ENCODE measurements at regions not wholly inside any gene's neighbourhood (a gene's known extent, or its start where the extent isn't known, plus 50 kb on each side); places are given as distances from the start of the nearest gene placed in this dataset.

DNA sequence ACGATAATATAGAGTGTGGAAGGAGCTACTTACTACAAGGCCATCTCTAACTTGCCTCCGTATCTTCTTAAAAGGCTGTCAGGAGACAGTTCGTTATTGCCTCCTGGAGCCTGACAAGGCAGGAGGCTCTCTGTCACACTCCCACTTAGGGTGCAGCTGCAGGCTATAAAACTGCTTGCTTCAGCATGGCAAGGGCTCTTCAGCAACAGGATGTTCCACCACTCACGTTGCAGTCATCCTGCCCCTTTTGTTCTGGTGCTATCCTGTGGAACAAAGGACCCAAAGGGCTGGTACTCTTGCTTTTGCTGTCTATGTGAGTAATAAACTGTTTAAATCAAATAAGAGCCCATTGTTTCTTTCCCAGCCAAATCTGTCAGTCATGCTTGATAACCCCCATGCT is 508.9 kb downstream of the NTRK2 start:
- no CpG with 5 or more reads among the region's 4 CpGs for WGBS, 2 donors (ENCODE audit: extremely low coverage in 2 of 2, insufficient read length in 2 of 2, insufficient replicate concordance in 1 of 2)
- Histone ChIP-seq H3K36me3 (replicated peaks in 1 of 2; ENCODE audit: control insufficient read depth in 2 of 2, insufficient read depth in 2 of 2, low read length in 2 of 2) (no peaks in the 10 kb centered on the region), H3K14ac (ENCODE audit: low read length) (no peak overlapping the region)

DNA sequence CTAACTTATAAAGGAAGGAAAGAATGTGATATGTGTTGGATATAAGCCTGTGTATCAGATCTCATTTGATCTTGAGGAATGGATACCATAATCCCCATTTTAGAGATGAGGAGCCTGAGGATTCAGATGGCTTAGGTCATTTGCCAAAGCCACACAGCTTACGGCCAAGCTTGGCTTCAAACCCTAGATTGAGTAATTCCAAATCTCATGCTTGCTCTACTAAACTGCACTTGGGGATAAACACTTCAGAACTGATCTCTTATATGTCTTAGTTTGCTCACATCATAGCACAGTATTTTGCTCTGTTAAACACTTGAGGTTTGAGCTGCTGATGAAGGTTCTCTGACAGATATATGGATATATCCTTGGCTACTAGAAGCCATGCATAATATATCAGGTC is 504.4 kb downstream of the NTRK2 start:
- H3K9ac ChIP-seq (ENCODE audit: low read depth, low read length, poor library complexity), result no peak overlapping the region
- H3K4me1 ChIP-seq (ENCODE audit: control insufficient read depth in 2 of 2, insufficient read depth in 1 of 2, low read depth in 1 of 2, low read length in 2 of 2), result peaks cover 0 to 4% of the 10 kb centered on the region in 2 donors
- no peak overlapping the region for H4K91ac ChIP-seq (ENCODE audit: low read depth, low read length, poor library complexity)
- peaks cover 0 to 3% of the 10 kb centered on the region in 2 donors for H3K9me3 ChIP-seq (replicated peaks in 1 of 2; ENCODE audit: control insufficient read depth in 2 of 2, insufficient read depth in 1 of 2, low read depth in 1 of 2, low read length in 2 of 2)
- H2BK15ac ChIP-seq (ENCODE audit: low read length), result no peak overlapping the region
- no peak overlapping the region for H2BK12ac ChIP-seq (ENCODE audit: low read length)
- no peak overlapping the region for H3K18ac ChIP-seq (ENCODE audit: low read length)
- H2AFZ ChIP-seq (ENCODE audit: low read length), result no peak overlapping the region
- H3K4me2 ChIP-seq (ENCODE audit: insufficient read depth, low read length, poor library complexity, severe bottlenecking), result no peak overlapping the region
- no peak overlapping the region for H3K27ac ChIP-seq (replicated peaks; ENCODE audit: low read length)
- H2BK120ac ChIP-seq (ENCODE audit: low read depth, low read length), result no peak overlapping the region
- DNase-seq (ENCODE audit: low spot score), result no peak
- no peak overlapping the region for H2BK5ac ChIP-seq (ENCODE audit: low read length)
- no peak overlapping the region for H3K23ac ChIP-seq (ENCODE audit: low read depth, low read length, poor library complexity)
- no peaks in the 10 kb centered on the region for H3K79me1 ChIP-seq (ENCODE audit: low read depth, low read length)
- no CpG with 5 or more reads among the region's 1 CpG for WGBS, 2 donors (ENCODE audit: extremely low coverage in 2 of 2, insufficient read length in 2 of 2, insufficient replicate concordance in 1 of 2)
- no peaks in the 10 kb centered on the region for H3K36me3 ChIP-seq (replicated peaks in 1 of 2; ENCODE audit: control insufficient read depth in 2 of 2, insufficient read depth in 2 of 2, low read length in 2 of 2)
- no peaks in the 10 kb centered on the region for H3K27me3 ChIP-seq (ENCODE audit: control insufficient read depth in 3 of 3, insufficient read depth in 3 of 3, low read depth in 1 of 3, low read length in 3 of 3)
- H2AK5ac ChIP-seq (ENCODE audit: low read depth, low read length), result no peak overlapping the region
- no peak overlapping the region for H3K14ac ChIP-seq (ENCODE audit: low read length)
- H4K8ac ChIP-seq (ENCODE audit: low read depth, low read length), result no peak overlapping the region
- H3K4ac ChIP-seq (ENCODE audit: low read length), result no peak overlapping the region
- no peak overlapping the region for H3K4me3 ChIP-seq (ENCODE audit: low read length in 2 of 2)

More for the DNA sequence above, 508.9 kb downstream of the NTRK2 start:
- Histone ChIP-seq H3K4me2 (ENCODE audit: insufficient read depth, low read length, poor library complexity, severe bottlenecking) (no peak overlapping the region), H3K9ac (ENCODE audit: low read depth, low read length, poor library complexity) (no peak overlapping the region), H2AFZ (ENCODE audit: low read length) (no peak overlapping the region), H2AK5ac (ENCODE audit: low read depth, low read length) (no peak overlapping the region), H2BK12ac (ENCODE audit: low read length) (no peak overlapping the region), H3K4ac (ENCODE audit: low read length) (no peak overlapping the region), H3K27me3 (ENCODE audit: control insufficient read depth in 3 of 3, insufficient read depth in 3 of 3, low read depth in 1 of 3, low read length in 3 of 3) (no peaks in the 10 kb centered on the region), H4K91ac (ENCODE audit: low read depth, low read length, poor library complexity) (no peak overlapping the region), H3K4me1 (ENCODE audit: control insufficient read depth in 2 of 2, insufficient read depth in 1 of 2, low read depth in 1 of 2, low read length in 2 of 2) (peaks cover 0 to 4% of the 10 kb centered on the region in 2 donors), H2BK5ac (ENCODE audit: low read length) (no peak overlapping the region), H2BK120ac (ENCODE audit: low read depth, low read length) (no peak overlapping the region), H3K79me1 (ENCODE audit: low read depth, low read length) (no peaks in the 10 kb centered on the region), H3K4me3 (ENCODE audit: low read length in 2 of 2) (no peak overlapping the region), H2BK15ac (ENCODE audit: low read length) (no peak overlapping the region), H3K9me3 (replicated peaks in 1 of 2; ENCODE audit: control insufficient read depth in 2 of 2, insufficient read depth in 1 of 2, low read depth in 1 of 2, low read length in 2 of 2) (no peaks in the 10 kb centered on the region), H4K8ac (ENCODE audit: low read depth, low read length) (no peak overlapping the region), H3K18ac (ENCODE audit: low read length) (peak overlapping the region; percentile 39), H3K27ac (replicated peaks; ENCODE audit: low read length) (no peak overlapping the region), H3K23ac (ENCODE audit: low read depth, low read length, poor library complexity) (no peak overlapping the region)
- no peak for DNase-seq (ENCODE audit: low spot score)

DNA sequence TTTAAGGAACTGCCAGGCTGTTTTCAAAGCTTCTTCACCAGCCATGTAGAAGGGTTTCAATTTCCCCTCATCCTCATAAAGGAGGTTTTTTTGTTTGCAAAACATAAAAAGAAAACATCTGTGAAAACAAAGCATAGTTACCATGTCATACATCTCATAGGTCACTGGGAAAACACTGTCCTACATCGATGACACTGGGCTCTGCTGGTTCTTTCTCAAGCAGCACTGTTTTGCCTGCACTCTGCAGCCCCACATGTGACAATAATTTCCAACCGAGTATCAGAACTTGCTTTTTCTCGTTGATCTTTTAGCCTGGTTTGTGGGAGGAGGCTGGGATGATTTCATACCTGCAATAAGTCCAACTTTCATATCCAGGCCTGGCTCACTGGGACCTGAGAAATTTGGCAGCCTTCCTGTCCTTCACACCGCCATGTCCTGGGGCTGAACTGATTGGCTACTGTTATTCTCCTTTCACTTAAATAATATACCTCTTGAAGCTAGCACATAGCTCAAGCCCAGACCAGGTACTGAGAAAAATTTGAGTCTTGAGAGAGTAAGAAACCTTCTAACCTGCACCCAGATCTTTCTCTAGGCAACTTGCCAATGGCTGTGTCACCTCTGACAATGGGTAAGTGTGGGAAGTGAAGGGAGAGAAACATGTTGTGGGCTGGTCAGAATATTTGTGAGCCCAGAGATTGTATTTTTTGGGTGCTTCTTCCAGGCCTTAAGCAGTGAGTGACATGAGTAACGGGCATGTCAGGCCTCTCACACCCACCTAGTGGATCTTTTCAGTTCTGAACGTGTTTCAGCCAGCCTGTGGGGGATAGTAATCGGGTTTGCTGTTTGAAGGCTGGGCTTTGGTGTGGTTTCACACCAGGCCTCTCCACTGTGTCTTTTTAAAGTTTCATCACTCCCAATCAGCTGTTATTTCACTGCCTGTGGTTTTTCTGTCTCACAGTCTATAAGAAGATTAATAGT is 502.8 kb downstream of the NTRK2 start:
- H2BK5ac ChIP-seq (ENCODE audit: low read length), result no peak overlapping the region
- no peak overlapping the region for H2BK120ac ChIP-seq (ENCODE audit: low read depth, low read length)
- peak overlapping the region; percentile 3 for H2AFZ ChIP-seq (ENCODE audit: low read length)
- no peak for DNase-seq (ENCODE audit: low spot score)
- H3K18ac ChIP-seq (ENCODE audit: low read length), result no peak overlapping the region
- H3K4ac ChIP-seq (ENCODE audit: low read length), result no peak overlapping the region
- H3K36me3 ChIP-seq (replicated peaks in 1 of 2; ENCODE audit: control insufficient read depth in 2 of 2, insufficient read depth in 2 of 2, low read length in 2 of 2), result no peaks in the 10 kb centered on the region
- no peak overlapping the region for H3K9ac ChIP-seq (ENCODE audit: low read depth, low read length, poor library complexity)
- H3K4me2 ChIP-seq (ENCODE audit: insufficient read depth, low read length, poor library complexity, severe bottlenecking), result no peak overlapping the region
- no peak overlapping the region for H3K4me3 ChIP-seq (ENCODE audit: low read length in 2 of 2)
- H3K14ac ChIP-seq (ENCODE audit: low read length), result no peak overlapping the region
- no peaks in the 10 kb centered on the region for H3K79me1 ChIP-seq (ENCODE audit: low read depth, low read length)
- H2AK5ac ChIP-seq (ENCODE audit: low read depth, low read length), result no peak overlapping the region
- H3K27me3 ChIP-seq (ENCODE audit: control insufficient read depth in 3 of 3, insufficient read depth in 3 of 3, low read depth in 1 of 3, low read length in 3 of 3), result no peaks in the 10 kb centered on the region
- WGBS, 2 donors (ENCODE audit: extremely low coverage in 2 of 2, insufficient read length in 2 of 2, insufficient replicate concordance in 1 of 2), result no CpG with 5 or more reads among the region's 7 CpGs
- peaks cover 0 to 3% of the 10 kb centered on the region in 2 donors for H3K9me3 ChIP-seq (replicated peaks in 1 of 2; ENCODE audit: control insufficient read depth in 2 of 2, insufficient read depth in 1 of 2, low read depth in 1 of 2, low read length in 2 of 2)
- no peak overlapping the region for H4K91ac ChIP-seq (ENCODE audit: low read depth, low read length, poor library complexity)
- no peak overlapping the region for H2BK15ac ChIP-seq (ENCODE audit: low read length)
- no peak overlapping the region for H3K27ac ChIP-seq (replicated peaks; ENCODE audit: low read length)
- H3K23ac ChIP-seq (ENCODE audit: low read depth, low read length, poor library complexity), result no peak overlapping the region
- no peak overlapping the region for H4K8ac ChIP-seq (ENCODE audit: low read depth, low read length)
- no peak overlapping the region for H2BK12ac ChIP-seq (ENCODE audit: low read length)
- H3K4me1 ChIP-seq (ENCODE audit: control insufficient read depth in 2 of 2, insufficient read depth in 1 of 2, low read depth in 1 of 2, low read length in 2 of 2), result no peaks in the 10 kb centered on the region

DNA sequence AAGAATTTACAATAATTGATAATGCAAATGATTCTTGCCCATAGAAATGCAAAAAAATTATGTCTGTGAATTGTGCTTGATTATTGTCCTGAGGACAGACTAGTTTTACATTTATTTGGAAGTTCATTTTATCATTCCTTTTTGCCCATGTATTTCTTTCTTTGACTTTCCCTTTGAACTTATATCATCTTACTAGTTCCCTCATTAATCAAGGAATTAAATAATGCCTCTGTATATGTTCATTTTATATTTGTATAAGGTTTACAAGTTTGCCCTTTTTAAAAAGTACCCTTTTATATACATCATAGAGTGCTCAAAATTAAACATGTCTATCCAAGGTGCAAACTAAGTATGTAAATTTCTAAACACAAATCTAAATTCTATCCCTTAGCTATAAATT is 501.6 kb downstream of the NTRK2 start:
- Histone ChIP-seq H2BK12ac (ENCODE audit: low read length) (no peak overlapping the region), H3K4ac (ENCODE audit: low read length) (no peak overlapping the region), H2AFZ (ENCODE audit: low read length) (no peak overlapping the region), H3K9me3 (replicated peaks in 1 of 2; ENCODE audit: control insufficient read depth in 2 of 2, insufficient read depth in 1 of 2, low read depth in 1 of 2, low read length in 2 of 2) (peaks cover 0 to 3% of the 10 kb centered on the region in 2 donors), H2BK120ac (ENCODE audit: low read depth, low read length) (no peak overlapping the region), H3K9ac (ENCODE audit: low read depth, low read length, poor library complexity) (no peak overlapping the region), H3K4me3 (ENCODE audit: low read length in 2 of 2) (no peak overlapping the region), H3K4me2 (ENCODE audit: insufficient read depth, low read length, poor library complexity, severe bottlenecking) (no peak overlapping the region), H3K27ac (replicated peaks; ENCODE audit: low read length) (no peak overlapping the region), H4K91ac (ENCODE audit: low read depth, low read length, poor library complexity) (no peak overlapping the region), H3K23ac (ENCODE audit: low read depth, low read length, poor library complexity) (no peak overlapping the region), H4K8ac (ENCODE audit: low read depth, low read length) (no peak overlapping the region), H3K4me1 (ENCODE audit: control insufficient read depth in 2 of 2, insufficient read depth in 1 of 2, low read depth in 1 of 2, low read length in 2 of 2) (no peaks in the 10 kb centered on the region), H3K18ac (ENCODE audit: low read length) (no peak overlapping the region), H3K79me1 (ENCODE audit: low read depth, low read length) (no peaks in the 10 kb centered on the region), H3K36me3 (replicated peaks in 1 of 2; ENCODE audit: control insufficient read depth in 2 of 2, insufficient read depth in 2 of 2, low read length in 2 of 2) (no peaks in the 10 kb centered on the region), H2AK5ac (ENCODE audit: low read depth, low read length) (no peak overlapping the region), H2BK15ac (ENCODE audit: low read length) (no peak overlapping the region), H3K27me3 (ENCODE audit: control insufficient read depth in 3 of 3, insufficient read depth in 3 of 3, low read depth in 1 of 3, low read length in 3 of 3) (no peaks in the 10 kb centered on the region), H3K14ac (ENCODE audit: low read length) (no peak overlapping the region), H2BK5ac (ENCODE audit: low read length) (no peak overlapping the region)
- no peak for DNase-seq (ENCODE audit: low spot score)

Data from neuronal stem cell (in vitro differentiated cells).